ENCODE measurements at regions not wholly inside any gene's neighbourhood (a gene's known extent, or its start where the extent isn't known, plus 50 kb on each side); places are given as distances from the start of the nearest gene placed in this dataset.

- no peak for TF ChIP-seq POLR2A (IDR thresholded peaks at IDR 0.05)
- TF ChIP-seq CTCF (IDR thresholded peaks at IDR 0.05) = no peak
Observed at GRCh38 chrX:151852294-151852693, 60.4 kb upstream of the MAGEA4 start.

Data from breast epithelium (tissue), 3 donors.